NCI-H524 (cell line): ENCODE measurements at regions not wholly inside any gene's neighbourhood (a gene's known extent, or its start where the extent isn't known, plus 50 kb on each side); places are given as distances from the start of the nearest gene placed in this dataset.
"Not testable (repeated sequence)": the region's sequence is repeated elsewhere in the genome, so short reads cannot be mapped to it uniquely, and the experiment has no call there.

Experiments
- DNase-seq, 2 experiments: peaks; one replicate each; lab custom pipeline; 2025; lab: John Stamatoyannopoulos, UW

DNA sequence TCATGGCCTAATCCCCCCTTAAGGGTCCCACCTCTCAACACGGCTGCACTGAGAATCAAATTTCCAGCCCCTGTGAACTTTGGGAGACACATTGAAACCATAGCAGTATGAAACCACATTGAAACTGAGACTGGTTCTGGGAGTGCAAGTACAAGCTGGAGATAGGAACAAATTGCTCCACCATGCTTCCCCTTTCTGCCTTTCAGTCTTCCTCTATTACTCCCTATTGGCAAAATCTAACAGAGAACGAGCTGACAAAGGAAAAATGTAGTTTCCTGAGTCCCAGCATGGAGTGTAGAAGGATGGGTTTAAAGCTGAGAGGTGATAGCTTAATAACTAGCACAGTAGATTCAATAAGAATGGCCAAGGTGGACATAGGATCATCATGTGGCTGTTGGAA, 161.7 kb upstream of the RPL34 start:
- DNase-seq = no peak

DNA sequence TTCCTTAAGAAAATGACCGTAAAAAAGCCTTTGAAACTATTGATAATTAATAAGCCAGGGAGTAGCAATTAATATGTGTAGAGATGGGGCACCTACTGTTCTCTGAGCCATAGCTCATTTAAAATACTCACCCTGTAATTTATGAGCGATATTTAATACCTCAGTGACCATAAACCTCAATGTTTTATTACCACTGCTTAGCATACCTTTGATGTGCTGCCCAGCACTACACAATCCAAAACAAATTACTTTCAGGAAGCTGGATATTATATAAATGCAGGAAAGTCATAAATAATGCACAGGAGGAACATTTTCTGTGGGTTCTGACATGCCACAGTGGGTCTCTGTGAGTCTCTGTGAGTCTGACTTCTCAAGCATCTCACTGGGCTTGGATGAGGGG, 166.1 kb upstream of the RPL34 start:
- DNase-seq = no peak

DNA sequence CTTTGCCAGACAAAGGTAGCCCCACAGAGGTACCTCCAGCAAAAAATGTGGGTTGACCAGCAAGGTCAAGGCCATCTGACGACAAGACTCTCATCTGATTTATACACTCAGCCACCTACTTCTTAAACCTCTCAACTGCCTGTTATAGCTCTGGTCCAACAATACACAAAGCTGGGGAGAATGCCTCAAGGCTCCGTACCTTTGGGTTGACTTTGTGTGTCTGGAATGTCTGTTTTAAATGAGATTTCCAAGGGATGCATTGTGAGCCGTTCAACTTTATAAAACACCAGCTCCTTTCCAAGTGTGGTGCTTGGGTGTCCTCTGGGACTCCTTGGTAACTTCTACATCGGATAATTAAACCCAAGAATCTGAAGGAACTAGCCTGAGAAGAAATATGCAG, 167.0 kb upstream of the RPL34 start:
- DNase-seq = no peak

DNA sequence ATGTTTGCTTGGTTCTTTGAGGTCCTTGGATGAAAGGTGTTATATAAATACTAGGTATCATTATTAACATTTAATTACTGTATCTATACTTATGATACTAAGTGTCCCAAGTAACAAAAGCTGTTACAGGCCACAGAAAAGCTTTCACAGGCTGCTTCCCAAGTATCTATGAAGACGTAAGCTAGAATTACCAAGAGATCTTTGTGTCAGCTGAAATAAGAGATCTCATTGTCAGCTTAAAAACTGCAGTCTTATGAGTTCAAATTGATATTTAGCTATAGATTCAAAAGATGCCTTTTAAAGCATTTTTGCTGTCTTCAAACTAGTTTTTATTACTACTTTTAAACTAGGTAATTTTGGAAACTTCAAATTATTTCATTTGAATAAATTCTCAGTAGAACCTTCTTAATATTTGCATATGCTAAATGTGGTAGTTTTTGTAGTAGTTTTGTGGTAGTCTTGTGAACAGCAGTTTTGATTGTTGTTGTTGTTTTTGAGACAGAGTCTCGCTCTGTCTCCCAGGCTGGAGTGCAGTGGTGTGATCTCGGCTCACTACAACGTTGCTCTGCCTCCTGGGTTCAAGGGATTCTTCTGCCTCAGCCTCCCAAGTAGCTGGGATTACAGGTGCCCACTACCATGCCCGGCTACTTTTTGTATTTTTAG, 170.0 kb upstream of the RPL34 start:
- DNase-seq = no peak

DNA sequence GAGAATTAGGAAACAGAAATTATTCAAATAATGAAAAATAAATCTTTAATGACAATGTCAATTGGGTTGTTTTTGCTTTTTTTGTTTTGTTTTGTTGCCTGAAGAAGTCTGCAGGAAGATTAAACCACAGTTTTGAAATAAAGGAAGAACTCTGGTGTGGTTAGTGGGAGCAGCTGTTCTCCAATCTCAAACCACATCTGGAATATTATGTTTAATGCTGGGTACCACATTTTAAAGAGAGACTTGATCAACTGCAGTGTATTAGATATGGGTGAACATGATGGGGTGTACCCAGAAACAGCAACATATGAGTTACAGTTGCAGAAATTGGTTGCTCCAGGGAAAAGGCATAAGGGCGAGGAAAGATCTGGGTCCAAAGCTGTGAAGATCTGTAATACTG, 171.2 kb upstream of the RPL34 start:
- DNase-seq = no peak

DNA sequence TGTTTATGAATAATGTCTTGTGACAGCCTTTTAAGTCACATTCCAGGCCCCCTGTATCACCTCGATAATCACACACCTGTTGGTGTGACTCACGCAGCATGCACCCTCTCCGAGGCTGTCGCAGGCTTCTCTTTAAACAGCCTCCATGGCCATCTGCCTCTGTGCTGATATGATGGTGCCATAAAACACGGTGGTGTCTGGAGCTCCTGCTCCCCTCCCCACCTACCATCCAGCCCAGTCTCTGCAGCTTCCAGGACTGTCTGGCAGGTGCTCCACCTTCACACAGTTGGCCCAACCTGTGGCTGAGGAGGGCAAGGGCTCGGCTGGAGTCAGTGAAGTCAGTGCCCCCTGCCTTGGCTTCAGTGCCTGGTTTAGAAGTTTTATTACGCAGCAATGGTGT, 173.8 kb upstream of the RPL34 start:
- DNase-seq = peak in 1 of 2 experiments; percentile 0

DNA sequence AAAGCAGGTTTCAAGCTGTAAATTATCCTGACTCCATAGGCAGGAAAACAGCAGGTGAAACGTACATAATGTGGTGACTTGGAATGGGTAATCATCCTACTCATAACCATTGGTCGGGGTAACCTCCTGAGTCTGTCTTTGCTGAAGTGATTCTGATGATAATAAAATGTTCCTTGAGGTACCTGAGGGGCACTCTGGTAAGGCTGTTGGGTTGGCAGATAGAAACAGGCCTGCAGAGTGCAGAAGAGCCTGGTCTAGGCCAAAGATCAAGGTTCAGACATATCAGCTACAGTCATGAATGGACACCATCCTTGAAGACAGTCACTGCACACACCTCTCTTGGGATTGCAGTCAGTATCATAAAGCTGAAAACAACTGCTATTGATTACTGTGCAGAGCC, 174.7 kb upstream of the RPL34 start:
- DNase-seq = no peak

DNA sequence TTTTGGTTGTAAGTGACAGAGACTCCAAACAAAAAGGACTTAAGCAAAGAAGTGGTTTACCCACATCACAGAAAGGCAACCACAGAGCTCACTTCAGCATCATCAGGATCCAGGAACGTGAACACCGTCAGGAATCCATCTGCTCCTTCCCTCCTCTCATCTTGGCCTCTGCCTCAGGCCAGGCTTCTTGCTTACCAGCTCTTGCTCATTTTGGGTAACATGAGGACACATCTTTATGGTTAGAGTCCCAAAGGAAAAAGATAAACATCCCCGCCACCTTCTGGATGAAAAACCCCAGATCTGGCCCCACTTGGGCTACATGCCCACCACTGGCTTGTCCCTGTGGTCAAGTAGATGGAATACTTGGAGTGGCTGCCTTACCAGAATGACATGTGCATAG, 176.8 kb upstream of the RPL34 start:
- no peak for DNase-seq

DNA sequence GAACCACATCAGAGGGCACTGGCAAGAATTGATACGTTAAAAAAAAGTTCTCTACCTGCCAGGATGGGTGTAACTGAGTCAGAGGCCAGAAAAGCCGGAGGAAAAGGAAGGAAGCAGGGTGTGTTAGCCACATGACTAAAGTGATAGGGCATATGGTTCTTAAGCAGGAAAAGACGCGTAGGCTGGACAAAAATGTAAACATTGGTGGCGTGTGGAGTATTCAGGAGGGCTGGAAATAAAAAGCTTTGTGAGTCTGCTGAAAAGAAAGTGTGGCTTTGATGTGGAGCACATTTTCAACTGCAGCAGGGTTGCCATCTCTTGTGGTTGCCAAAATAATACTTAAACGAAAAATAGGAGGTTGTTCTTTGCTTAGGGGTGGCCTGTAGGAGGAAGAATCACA, 186.5 kb upstream of the RPL34 start:
- DNase-seq = no peak

DNA sequence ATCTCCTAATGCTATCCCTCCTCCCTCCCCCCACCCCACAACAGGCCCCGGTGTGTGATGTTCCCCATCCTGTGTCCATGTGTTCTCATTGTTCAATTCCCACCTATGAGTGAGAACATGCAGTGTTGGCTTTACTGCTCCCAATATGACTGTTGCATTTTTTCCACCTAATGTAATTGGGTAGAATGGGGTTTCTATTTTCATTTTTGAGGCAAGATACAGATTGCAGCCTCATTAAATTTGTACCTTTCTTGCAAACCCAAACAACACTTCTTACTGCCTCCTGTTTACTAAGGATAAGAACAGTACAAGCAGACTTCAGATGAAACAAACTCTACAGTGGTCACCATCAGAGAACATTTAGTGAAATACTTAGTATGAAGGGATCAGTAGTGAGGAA, 187.0 kb upstream of the RPL34 start:
- DNase-seq = not testable (repeated sequence)

DNA sequence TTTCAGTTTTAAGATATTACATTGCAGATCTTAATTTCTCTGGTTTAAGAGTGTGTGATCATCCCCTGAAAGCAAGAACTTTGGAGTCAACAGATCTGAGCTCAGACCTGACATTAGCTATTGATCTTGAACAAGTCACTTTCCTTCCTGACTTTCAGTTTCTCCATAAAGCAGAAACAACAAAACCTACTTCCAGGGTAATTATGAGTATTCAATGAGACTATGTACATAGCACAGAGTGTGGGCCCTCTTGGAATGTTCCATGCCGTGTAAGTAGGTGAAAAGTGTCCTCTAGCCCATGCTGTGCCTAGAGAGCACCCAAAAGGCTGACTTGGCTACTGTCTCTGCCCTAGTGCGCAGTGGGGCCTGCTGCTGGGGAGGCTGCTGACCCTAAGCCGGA, 188.0 kb upstream of the RPL34 start:
- DNase-seq = no peak

DNA sequence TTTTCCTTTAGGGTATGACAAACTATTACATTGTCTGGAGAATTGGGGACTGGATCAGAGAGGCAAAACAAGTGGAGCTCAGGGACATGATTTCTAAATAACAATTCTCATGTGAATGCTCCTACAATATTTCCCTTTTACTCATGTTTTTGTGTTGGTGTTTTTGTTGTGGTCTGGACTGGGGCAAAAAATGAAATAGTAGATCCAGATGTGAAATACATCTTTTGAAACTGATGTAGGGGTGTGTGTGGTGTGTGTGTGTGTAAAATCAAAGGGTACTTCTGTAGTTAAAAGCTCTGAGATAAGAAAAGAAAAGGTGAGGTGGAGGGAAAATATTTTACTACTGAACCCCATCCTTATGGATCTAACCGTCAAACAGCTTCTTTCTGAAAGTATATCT, 188.4 kb upstream of the RPL34 start:
- DNase-seq = no peak

DNA sequence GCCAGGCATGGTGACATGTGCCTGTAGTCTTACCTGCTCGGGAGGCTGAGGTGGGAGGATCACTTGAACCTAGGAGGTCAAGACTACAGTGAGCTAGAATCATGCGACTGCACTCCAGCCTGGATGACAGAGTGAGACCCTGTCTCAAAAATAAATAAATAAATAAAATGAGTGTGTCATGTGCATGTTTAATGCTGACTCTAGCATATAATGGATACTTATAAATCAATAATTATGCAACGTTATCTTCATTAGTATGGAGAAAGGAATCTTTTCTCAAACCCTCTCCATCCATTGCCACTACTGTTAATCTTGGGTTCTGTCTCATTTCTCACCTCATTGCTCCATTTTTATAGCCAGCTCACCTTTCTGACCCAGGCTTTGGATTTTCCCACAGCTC, 189.5 kb upstream of the RPL34 start:
- no peak for DNase-seq

DNA sequence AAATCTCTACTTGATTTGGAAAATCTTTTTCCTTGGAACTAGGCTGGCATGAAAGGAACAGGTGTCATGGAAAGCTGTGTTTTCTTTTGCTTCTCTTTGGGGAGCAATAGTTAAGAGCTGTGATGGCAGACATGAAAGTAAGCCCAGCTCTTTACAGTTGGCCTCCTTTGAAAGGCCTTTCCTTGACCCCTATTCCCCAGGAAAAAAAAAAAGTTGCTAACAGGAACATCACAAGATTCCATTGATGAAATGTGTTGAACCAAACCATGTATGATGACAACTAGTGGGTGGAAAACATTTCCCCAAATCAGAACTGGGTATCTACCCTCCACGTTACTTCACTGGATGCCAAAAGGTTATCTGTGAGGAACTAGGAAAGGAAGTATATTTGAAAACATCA, 190.7 kb upstream of the RPL34 start:
- no peak for DNase-seq

DNA sequence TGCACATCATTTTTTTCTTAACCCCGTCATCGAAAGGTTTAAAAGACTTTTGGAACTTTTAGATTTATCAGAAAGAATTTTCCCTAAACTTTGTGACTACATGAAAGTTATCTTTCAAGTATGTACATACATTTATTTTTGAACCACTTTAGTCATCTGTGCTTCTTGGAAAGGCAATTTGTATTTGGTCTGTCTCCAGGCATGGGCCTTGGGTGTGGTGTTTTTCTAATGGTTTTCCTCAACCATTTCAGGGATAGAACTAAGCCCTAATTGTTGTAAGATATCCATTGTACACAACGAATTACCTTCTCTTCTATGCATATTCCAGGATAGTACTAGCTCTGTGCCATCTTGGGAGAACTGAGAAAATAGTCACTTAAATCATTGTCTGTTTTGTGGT, 191.5 kb upstream of the RPL34 start:
- DNase-seq = no peak

DNA sequence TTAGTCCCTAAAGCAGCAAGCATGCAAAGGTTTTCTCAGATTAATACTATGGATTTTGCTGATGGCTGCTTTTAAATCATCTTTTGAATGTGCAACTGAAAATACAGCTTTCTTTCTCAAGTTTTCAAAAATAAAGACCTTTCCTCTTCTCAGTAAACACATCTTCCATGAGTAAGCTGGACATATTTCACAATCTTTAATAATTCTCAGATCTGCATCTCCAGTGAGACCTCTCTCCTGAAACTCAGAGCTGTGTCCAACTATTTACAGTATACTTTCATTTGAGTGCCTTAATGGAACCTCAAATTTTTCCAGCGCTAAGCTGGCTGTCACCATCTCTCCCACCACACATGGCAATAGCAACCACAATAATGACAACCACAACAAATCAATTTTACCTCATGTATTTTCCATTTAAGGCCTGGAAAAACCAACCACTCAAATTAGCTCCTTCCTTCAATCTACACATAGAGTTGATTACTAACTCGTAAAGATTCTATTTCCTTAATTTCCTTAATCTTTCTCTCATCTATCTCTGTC, 192.4 kb upstream of the RPL34 start:
- DNase-seq = no peak

DNA sequence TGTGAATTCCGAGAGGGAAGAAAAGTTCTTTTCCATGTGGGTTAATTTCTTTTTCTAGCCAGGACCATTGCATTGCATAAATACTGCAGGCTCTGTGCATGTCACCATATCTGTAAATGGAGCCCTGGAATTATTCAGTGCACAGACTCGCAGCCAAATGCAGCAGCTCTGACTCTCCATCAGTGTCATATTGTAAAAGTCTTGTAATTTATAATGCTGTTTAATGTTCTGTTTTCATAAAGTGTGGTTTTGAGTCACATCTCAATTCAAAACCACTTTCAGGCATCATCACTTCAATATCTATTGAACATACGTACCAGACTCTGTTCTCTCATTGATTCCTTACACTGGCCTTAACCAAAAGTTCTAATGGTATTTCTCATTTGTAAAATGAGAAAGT, 193.9 kb upstream of the RPL34 start:
- no peak for DNase-seq

DNA sequence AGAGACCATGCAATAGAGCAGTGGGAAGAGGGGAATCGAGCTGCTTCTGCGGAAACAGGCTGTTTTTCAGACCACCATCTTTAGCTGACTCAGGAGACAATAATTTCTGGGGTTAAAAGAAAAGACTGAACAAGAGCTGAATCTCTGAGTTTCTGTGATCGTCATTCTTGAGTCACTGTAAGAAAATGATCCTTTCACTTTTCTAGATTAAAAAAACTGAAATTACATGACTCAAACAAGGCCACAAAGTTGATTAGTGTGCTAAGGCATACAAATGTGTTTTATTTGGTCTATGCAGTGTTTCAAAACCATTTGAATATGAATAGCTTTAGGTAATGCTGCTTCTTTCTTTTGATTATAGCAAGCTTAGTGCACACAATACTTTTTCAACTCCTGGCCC, 194.4 kb upstream of the RPL34 start:
- DNase-seq = no peak

DNA sequence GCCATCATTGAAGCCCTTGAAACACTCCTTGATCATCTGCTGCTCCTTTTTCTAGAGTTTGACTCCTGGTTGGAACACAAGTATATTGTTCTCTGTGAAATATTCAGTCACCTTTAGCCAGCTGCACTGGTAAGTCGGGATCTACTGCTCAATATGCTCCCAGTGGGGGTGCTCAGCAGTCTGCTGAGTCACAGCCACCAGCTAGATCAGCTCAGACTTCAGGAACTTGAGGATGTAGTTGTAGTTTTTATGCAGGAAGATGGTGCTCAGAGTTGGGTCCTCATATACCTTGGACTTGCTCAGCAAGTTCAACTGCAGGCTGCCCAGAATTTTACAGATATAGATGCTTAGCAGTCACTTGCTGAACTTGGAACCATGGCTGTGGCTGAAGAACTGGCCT, 202.5 kb upstream of the RPL34 start:
- DNase-seq = no peak

DNA sequence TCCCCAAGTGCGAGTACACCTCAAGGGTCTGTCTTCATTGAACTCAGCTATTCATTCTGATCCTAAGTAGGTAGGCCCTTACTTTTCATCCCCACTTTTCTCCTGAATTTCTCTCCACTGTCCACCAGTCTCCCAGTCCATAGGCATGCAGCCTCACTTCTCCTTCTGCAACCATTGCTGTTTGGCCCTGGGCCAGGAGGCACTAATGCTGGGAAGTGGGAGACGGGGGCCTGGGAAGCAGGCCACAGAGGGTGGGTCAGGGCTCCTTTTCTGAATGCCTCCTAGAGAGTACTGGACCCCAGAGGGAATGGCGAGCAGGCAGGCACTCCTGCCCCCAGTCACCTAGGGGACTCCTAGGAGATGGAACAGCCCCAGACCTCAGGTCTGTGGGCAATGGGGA, 203.5 kb upstream of the RPL34 start:
- no peak for DNase-seq

DNA sequence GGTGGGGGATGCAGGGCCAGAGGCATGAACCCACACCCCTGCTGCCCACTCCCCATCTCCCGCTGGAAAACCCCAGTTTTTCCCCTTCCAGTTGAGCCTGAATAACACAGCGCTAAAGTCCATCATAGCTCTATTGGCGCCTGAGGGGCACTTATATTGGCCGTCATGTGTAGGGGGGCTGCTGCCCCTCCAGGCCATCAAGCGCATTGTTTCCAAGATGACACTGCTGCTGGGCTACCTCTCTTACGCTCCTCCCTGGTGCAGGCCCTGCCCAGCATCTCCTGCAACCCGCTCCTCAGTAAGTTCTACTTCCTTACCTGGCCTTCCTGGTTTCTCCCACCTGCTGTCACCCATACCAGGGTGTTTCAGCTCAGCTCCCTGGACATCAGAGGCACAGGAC, 205.0 kb upstream of the RPL34 start:
- DNase-seq = no peak

DNA sequence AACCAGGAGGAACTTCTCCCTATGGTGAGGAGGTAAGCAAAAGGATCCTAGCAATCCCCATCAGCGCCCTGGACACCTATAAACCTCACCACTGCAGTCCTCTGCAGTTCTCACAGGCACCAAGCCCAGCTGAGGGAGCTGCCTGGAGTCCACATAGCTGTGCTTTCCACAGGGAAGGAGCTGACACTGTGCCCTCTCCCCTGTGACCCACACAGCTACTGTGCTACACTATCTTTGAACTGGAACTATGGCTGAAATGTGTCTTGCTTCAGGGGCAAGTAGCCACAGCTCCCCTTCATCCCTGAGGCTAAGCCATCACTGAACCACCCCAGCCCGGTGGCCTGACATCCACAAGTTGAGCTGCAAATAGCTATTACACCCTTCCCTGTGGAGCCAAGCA, 208.5 kb upstream of the RPL34 start:
- DNase-seq = no peak

DNA sequence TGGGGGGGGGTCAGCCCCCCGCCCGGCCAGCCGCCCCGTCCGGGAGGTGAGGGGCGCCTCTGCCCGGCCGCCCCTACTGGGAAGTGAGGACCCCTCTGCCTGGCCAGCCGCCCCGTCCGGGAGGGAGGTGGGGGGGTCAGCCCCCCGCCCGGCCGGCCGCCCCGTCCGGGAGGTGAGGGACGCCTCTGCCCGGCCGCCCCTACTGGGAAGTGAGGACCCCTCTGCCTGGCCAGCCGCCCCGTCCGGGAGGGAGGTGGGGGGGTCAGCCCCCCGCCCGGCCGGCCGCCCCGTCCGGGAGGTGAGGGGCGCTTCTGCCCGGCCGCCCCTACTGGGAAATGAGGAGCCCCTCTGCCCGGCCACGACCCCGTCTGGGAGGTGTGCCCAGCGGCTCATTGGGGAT, 210.7 kb upstream of the RPL34 start:
- not testable (repeated sequence) for DNase-seq

DNA sequence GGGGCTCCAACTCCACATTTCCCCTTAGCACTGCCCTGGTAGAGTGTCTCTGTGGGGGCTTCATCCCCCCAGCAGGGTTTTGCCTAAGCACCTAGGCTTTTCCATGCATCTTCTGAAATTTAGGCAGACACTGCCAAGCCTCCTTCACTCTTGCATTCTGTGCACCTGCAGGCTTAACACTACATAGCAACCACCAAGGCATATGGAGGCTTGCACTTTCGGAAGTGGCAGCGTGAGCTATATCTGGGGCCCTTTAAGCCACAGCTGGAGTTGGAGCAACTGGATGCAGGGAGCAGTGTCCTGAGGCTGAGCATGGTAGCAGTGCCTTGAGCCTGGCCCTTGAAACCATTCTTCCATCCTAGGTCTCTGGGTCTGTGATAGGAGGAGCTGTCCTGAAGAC, 214.8 kb upstream of the RPL34 start:
- no peak for DNase-seq

DNA sequence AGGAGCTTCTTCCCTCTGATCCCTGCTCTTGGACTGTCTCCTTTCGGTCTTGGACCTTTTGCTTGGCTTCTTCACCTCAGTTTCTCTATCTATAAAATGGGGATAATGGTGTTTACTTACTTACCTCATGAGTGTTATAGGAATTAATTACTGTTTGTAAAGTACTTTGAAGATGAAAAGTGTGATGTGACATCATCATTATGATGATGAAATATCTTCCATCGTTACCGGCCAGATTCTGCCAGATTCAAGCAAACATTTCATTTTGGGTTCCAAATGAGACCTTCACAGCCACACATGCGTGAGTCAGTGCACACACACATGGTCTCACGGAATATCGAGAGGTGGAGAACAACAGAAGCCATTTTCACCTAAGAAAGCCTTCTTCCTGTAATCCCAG, 220.1 kb upstream of the RPL34 start:
- no peak for DNase-seq
